GM21786 (cell line): ENCODE measurements at regions not wholly inside any gene's neighbourhood (a gene's known extent, or its start where the extent isn't known, plus 50 kb on each side); places are given as distances from the start of the nearest gene placed in this dataset.
"Not testable (repeated sequence)": the region's sequence is repeated elsewhere in the genome, so short reads cannot be mapped to it uniquely, and the experiment has no call there.

Experiments used
- ATAC-seq: cut with Tn5 transposase; IDR thresholded peaks from one replicate; pipeline ENCODE4 v1.9.1; 2021; ENCODE audit not compliant: unreplicated experiment

- ATAC-seq, result no peak
These were observed 499.1 kb upstream of the RUNX1 start for GRCh38 chr21:35547946-35548774.

GRCh38 chr21:35543746-35544145 is 494.6 kb upstream of the RUNX1 start:
- ATAC-seq, result no peak

DNA sequence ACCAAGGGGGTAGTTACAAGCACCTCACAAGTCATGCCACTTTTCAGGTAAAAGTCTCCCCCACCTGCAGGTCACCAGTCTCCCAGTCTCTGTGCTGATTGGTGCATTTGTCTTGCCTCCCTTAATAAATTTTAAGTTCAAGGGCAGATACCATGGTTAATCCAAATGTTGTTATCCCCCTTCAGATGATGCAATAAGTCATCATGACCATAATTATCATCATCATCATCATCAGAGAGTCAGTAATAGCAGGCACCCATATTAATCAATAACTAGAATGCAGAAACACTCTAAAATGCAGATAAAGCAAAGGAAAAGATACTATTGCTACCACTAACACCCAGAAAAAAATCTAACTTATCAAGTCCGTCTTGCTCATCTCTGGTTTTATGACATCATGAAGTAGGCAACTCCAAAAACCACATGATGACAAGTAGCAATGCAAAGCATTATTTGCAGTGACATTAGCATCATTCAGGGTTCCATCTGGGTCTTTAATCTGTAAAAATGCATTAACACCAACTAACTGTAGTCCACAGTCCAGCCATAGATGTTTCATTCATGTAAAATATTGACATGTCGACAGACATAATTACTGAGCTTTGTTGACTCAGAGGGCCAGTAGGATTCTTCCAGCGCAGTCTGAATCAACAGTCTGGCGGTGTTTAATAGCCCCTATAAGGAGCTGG is 492.0 kb upstream of the RUNX1 start:
- no peak for ATAC-seq

- ATAC-seq, result no peak
These were observed 489.3 kb upstream of the RUNX1 start for GRCh38 chr21:35538386-35538785.

GRCh38 chr21:35537604-35538003 is 488.5 kb upstream of the RUNX1 start:
- ATAC-seq, result no peak

GRCh38 chr21:35533893-35534292 is 484.8 kb upstream of the RUNX1 start:
- no peak for ATAC-seq

GRCh38 chr21:35530766-35531165 is 481.7 kb upstream of the RUNX1 start:
- ATAC-seq, result no peak

DNA sequence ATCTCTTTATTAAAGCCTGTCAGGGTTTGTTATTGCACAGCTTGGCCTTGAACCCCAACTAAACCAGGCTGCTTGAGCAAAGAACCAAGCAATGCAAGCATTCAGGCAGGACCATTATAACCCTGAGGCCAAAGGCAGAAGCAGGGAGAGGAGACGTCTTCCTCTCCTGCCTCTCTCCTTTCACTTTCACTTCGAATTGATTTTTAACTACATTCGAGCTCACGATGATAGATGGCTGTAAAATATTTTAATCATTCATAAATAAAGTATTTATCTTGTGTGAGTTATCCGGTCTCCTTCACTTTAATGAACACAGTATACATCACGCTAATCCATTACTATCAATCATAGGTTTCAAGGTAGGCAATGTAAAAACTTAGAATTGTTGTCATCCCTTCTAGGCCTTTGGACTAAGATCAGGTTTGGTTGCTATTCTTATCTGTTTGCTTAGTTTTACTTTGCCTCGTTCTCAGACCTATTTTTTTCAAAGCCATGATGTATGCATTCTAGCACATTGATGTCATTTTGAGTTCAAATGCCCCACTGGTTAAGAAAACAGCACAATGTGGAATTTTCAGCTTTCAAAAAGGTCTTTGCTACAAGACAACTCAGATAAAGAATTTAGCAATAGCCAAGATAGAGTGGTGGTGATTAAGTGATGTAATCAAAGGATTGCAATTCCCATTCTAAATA is 480.2 kb upstream of the RUNX1 start:
- peak; percentile 42 for ATAC-seq

DNA sequence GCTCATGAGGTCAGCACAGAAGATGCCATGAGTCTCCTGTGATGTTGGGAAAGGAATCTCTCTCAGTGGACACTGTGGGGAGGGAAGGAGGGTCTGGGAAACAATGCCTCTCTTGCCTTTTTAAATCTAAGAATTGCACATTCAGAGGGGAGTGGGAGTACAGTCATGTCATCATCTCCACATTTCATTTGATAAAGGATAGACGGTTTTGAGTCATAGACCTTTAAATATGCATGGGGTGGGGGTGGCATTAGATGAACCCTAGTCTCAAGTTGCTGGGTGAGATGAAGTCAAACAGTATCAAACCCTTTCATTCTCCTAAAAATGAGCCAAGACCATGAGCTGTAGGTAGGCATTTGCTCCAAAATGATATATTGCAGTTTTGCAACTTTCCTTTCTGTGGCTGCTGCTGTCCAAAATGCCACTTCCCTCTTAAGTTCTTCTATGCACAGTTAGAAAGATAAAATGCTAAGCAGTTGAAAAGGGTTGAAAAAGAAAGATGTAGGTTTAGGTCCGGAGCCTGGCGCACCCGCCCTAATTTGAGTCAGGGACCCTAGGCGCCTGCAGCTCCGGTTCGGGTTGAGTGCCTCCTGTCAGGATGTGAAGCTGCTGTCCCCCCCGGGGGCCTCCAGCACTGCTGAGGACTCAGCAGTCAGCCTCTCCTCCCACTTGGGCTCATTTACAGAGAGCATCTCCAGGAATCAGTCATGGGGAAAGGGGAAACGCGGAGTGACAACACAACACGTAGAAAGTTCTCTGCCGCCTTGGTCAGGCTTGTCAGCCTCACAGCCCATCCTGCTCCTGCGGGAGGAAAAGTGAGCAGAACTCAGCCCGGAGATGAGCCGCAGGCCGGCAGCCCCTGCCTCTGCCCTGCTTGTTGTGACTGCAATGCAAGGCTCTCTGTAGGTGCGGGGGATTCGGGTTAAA is 479.3 kb upstream of the RUNX1 start:
- peak; percentile 37 for ATAC-seq

- ATAC-seq, result no peak
These were observed 478.3 kb upstream of the RUNX1 start for GRCh38 chr21:35527358-35527757.

DNA sequence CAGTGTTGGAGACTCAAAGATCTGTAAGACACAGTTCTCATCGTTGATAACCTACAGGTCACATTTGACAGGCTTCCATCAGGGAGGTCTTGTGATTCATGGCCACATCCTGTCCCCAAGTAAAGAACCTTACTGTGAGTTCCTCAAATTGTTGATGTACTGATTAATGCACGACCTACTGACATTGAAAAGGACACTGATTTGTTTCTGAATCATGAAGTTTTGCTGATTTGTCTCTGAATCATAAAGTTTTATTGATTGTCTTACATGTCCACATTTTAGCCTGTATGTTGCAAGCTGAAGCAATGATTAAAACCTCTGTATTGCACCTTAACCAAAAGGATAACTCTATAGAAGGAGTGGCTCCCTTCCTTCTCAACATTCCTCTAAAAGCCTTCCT is 476.3 kb upstream of the RUNX1 start:
- no peak for ATAC-seq

DNA sequence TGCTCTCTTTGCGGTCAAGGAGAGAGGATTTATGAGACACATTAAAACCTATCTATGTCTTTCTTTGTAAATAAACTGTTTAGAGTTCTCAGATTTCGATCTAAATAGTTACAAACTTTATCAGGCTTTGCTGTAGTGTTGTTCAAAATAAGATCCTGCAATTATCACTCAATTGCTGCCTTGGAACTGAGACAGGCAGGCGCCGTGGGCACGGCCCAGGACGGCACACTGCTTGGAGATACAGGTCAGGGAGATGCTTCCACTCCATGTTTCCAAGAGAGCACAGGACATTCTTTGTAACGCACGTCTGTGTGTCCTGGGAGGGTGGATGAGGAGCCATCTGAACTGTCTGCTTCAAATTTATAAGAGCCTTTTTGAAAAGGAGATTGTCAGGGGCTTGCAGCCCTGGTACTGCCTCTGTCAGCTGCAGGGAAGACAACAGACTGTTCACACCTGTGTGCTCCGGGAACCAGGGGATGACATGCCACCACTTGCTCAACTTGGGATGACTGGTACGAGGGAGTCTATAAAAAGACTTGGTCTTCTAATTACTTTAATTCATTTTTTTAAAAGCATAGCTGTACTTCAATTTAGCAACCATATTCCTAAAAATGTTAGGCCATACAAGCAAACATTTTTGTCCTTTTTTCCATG is 472.9 kb upstream of the RUNX1 start:
- no peak for ATAC-seq

DNA sequence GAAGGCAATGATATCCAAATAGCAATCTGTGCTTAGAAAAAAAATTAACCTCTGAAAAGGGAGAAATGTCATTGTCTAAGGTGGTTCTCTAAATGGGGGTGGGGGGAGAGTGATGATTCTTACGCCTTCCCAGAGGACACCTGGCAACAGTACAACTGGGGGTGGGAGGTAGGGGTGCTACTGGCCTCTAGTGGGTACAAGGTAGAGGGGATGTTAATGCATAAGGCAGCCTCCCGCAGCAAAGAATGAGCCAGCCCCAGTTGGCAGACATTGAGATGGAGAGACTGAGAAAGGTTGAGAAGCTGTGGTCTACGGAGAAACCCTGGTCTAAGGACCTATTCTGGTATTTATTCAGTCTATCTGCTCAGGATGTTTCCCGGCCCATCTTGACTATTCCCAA is 472.2 kb upstream of the RUNX1 start:
- no peak for ATAC-seq

DNA sequence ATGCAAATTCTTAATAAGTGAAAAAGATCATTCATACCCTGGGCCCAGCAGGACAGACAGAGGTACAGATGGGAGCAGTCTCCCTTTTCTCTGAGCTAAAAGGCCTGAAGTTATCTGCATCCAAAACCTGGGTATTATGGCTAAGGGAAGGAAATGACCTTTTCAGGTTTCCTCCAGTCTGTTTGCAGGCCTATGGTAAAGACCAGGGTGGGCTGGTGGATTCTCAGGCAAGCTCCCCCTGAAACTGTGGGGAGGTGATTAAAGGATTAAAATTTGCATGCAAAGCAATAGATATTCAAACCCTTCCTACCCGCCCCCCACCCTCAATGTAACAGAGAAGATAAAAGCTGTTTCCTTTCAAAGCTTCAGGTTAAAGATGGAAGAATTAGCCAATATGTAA is 471.8 kb upstream of the RUNX1 start:
- no peak for ATAC-seq

- ATAC-seq, result no peak
These were observed 471.2 kb upstream of the RUNX1 start for GRCh38 chr21:35520302-35520701.

DNA sequence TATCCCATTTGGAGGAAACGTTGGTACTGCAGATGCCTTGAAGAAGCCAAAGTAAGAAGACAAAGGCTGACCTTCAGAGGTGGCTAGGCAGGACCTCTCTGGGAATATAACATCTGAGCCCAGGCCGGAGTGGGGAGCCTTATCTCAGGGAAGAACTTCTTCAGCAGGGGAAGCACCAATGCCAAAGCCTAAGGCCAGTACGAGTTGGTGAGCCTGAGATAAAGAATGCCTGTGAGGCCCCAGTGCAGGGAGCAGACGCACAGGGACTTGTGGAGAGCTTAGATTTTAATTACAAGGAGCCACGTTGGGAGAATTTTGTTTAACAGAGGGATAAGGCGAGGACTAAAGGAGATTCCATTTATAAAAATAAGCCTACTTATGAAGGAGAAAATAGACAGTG is 468.8 kb upstream of the RUNX1 start:
- ATAC-seq, result no peak

DNA sequence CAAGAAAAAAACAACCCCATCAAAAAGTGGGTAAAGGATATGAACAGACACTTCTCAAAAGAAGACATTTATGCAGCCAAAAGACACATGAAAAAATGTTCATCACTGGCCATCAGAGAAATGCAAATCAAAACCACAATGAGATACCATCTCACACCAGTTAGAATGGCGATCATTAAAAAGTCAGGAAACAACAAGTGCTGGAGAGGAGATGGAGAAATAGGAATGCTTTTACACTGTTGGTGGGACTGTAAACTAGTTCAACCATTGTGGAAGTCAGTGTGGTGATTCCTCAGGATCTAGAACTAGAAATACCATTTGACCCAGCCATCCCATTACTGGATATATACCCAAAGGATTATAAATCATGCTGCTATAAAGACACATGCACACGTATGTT is 467.2 kb upstream of the RUNX1 start:
- not testable (repeated sequence) for ATAC-seq

- ATAC-seq, result no peak
These were observed 463.2 kb upstream of the RUNX1 start for GRCh38 chr21:35512346-35512745.

- ATAC-seq, result no peak
These were observed 462.6 kb upstream of the RUNX1 start for GRCh38 chr21:35511696-35512162.
